Neural cell (in vitro differentiated cells): ENCODE measurements at regions not wholly inside any gene's neighbourhood (a gene's known extent, or its start where the extent isn't known, plus 50 kb on each side); places are given as distances from the start of the nearest gene placed in this dataset.

Experiments used
- RAD21 ChIP-seq: fragments of 450-650 bp; conservative IDR thresholded peaks from 2 replicates; pipeline ENCODE4 v1.6.1; 2014; ENCODE audit warnings: antibody characterized with exemption, mild to moderate bottlenecking, moderate library complexity
- TAF1 ChIP-seq: IDR thresholded peaks from 2 replicates; pipeline ENCODE4 v1.6.1; 2012; ENCODE audit warnings: low read depth

DNA sequence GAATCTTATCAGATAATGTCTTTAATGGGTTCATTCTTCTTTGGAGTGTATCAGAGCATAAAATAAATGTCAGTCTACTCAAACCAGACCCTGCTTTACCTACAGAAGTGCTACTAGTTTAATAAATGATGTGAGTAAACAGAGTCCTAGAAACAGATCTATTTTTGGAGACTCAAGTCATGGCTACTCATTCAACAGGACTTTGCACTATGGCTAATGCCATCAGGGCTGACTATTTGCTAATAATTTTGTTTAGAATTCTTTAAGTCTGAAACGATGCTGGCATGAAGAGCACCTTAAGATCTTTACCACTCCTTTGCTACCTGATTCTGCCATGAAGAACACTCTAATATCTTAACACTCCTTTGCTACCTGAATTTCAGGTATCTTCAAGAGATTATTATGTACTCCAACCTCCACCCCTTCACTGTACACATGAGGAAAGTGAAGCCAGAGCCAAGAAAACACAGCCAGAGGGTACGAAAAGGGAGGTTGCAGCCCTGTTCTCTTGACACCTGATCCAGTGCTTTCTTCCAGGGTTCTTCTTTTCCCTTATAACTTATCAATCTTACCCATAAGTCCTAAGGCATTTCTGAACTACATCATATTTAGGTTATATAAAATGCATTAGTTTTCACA, 62.4 kb downstream of the ZNF608 start:
- no peak for TF ChIP-seq RAD21
- no peak for TF ChIP-seq TAF1
